WTC11 (cell line): ENCODE measurements at regions not wholly inside any gene's neighbourhood (a gene's known extent, or its start where the extent isn't known, plus 50 kb on each side); places are given as distances from the start of the nearest gene placed in this dataset.

Experiments
- ATAC-seq: fragments of 200-7000 bp; cut with Tn5 transposase; 2 replicates; pipeline ENCODE4 v1.10.0; 2021; ENCODE audit warnings: mild to moderate bottlenecking, moderate library complexity
- CTCF ChIA-PET: fragments of 300-600 bp; sonication (Branson Sonifier 250); formaldehyde crosslinking; loops from one replicate; lab custom pipeline; 2021; ENCODE audit warnings: antibody characterized with exemption; lab: Charles Lee
- POLR2A ChIA-PET: fragments of 350-600 bp; sonication (Branson Sonifier 250); formaldehyde crosslinking; loops from one replicate; lab custom pipeline; 2021; ENCODE audit warnings: antibody characterized with exemption; lab: Charles Lee
- DNase-seq: peaks from one replicate; pipeline ENCODE4 v3.0.0; 2021; ENCODE audit warnings: low spot score
- H3K27ac Mint-ChIP-seq: 2 replicates; pipeline ENCODE4 v1.8.0; 2021; ENCODE audit warnings: mixed read lengths
- H3K27me3 Mint-ChIP-seq: 2 replicates; pipeline ENCODE4 v1.8.0; 2021; ENCODE audit warnings: low read depth, mild to moderate bottlenecking, moderate library complexity, mixed read lengths
- H3K36me3 Mint-ChIP-seq: 2 replicates; pipeline ENCODE4 v1.8.0; 2021; ENCODE audit warnings: mixed read lengths
- H3K4me1 Mint-ChIP-seq: 2 replicates; pipeline ENCODE4 v1.8.0; 2022; ENCODE audit warnings: mixed read lengths
- H3K4me3 Mint-ChIP-seq: 2 replicates; pipeline ENCODE4 v1.8.0; 2021; ENCODE audit warnings: mild to moderate bottlenecking, moderate library complexity, mixed read lengths
- H3K9me3 Mint-ChIP-seq: 2 replicates; pipeline ENCODE4 v1.8.0; 2021; ENCODE audit warnings: mixed read lengths
- CBFB ChIP-seq: sonication (generic); formaldehyde crosslinking; IDR thresholded peaks from 2 replicates; pipeline ENCODE4 v1.8.1; 2022; ENCODE audit warnings: mild to moderate bottlenecking, low read depth, missing genetic modification reagents
- E2F5 ChIP-seq: sonication (generic); formaldehyde crosslinking; IDR thresholded peaks from 2 replicates; pipeline ENCODE4 v1.8.1; 2022; ENCODE audit warnings: mild to moderate bottlenecking, moderate library complexity, missing genetic modification reagents
- GRHL2 ChIP-seq: fragments of 250-450 bp; sonication (Bioruptor Pico); IDR thresholded peaks from 2 replicates; pipeline ENCODE4 v1.8.0; 2022; ENCODE audit warnings: mild to moderate bottlenecking, moderate library complexity; ENCODE audit not compliant: insufficient replicate concordance, severe bottlenecking
- GTF2I ChIP-seq: fragments of 250-450 bp; sonication (Bioruptor Pico); conservative IDR thresholded peaks from 2 replicates; pipeline ENCODE4 v1.4.0; 2021; ENCODE audit warnings: mild to moderate bottlenecking
- HMGA2 ChIP-seq: fragments of 250-450 bp; sonication (Bioruptor Pico); IDR thresholded peaks from 2 replicates; pipeline ENCODE4 v1.4.0; 2021; ENCODE audit warnings: mild to moderate bottlenecking, moderate library complexity
- SOX15 ChIP-seq: fragments of 250-450 bp; sonication (Bioruptor Pico); IDR thresholded peaks from 2 replicates; pipeline ENCODE4 v1.9.0; 2021; ENCODE audit warnings: mild to moderate bottlenecking
- SP1 ChIP-seq: sonication (generic); formaldehyde crosslinking; conservative IDR thresholded peaks from 2 replicates; pipeline ENCODE4 v1.8.1; 2022; ENCODE audit warnings: missing genetic modification reagents
- TEAD4 ChIP-seq: sonication (generic); formaldehyde crosslinking; IDR thresholded peaks from 2 replicates; pipeline ENCODE4 v1.8.0; 2022; ENCODE audit warnings: mild to moderate bottlenecking, missing genetic modification reagents
- TP53 ChIP-seq: sonication (generic); formaldehyde crosslinking; IDR thresholded peaks from 2 replicates; pipeline ENCODE4 v1.8.1; 2023; ENCODE audit warnings: mild to moderate bottlenecking, missing genetic modification reagents
- USF1 ChIP-seq: sonication (generic); formaldehyde crosslinking; IDR thresholded peaks from 2 replicates; pipeline ENCODE4 v1.8.0; 2022; ENCODE audit warnings: mild to moderate bottlenecking, missing genetic modification reagents
- ZBTB21 ChIP-seq: sonication (generic); formaldehyde crosslinking; IDR thresholded peaks from 2 replicates; pipeline ENCODE4 v1.8.1; 2023; ENCODE audit warnings: mild to moderate bottlenecking, missing genetic modification reagents, borderline replicate concordance
- ZNF219 ChIP-seq: sonication (generic); formaldehyde crosslinking; IDR thresholded peaks from 2 replicates; pipeline ENCODE4 v1.8.0; 2023; ENCODE audit warnings: missing genetic modification reagents, mild to moderate bottlenecking, borderline replicate concordance
- TF ChIP-seq, protein P1 (sequence below): sonication (generic); formaldehyde crosslinking; conservative IDR thresholded peaks from 2 replicates; pipeline ENCODE4 v1.8.1; 2022; ENCODE audit warnings: mild to moderate bottlenecking, missing genetic modification reagents
- TF ChIP-seq, protein P2 (sequence below): fragments of 250-450 bp; sonication (Bioruptor Pico); conservative IDR thresholded peaks from 2 replicates; pipeline ENCODE4 v1.9.0; 2021; ENCODE audit warnings: mild to moderate bottlenecking
- TF ChIP-seq, protein P3 (sequence below): fragments of 200-600 bp; IDR thresholded peaks from 2 replicates; pipeline ENCODE4 v1.8.0; 2022; ENCODE audit warnings: antibody characterized with exemption

- H3K9me3 Mint-ChIP-seq = peaks cover 28% of the 10 kb centered on the region
- TF ChIP-seq CBFB (CRISPR knock-in tag) (no peak), ZBTB21 (no peak), GRHL2 (CRISPR knock-in tag) (no peak), TEAD4 (CRISPR knock-in tag) (no peak), USF1 (CRISPR knock-in tag) (no peak), E2F5 (CRISPR knock-in tag) (no peak), TP53 (CRISPR knock-in tag) (no peak), ZNF219 (CRISPR knock-in tag) (no peak), SOX15 (CRISPR knock-in tag) (no peak)
- TF ChIP-seq, protein P1, sequence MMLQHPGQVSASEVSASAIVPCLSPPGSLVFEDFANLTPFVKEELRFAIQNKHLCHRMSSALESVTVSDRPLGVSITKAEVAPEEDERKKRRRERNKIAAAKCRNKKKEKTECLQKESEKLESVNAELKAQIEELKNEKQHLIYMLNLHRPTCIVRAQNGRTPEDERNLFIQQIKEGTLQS (CRISPR knock-in tag) = no peak
- no peaks in the 10 kb centered on the region; the same call in 1 of the 2 replicates for H3K27me3 Mint-ChIP-seq
- H3K4me3 Mint-ChIP-seq = no peak overlapping the region
- H3K27ac Mint-ChIP-seq = no peak overlapping the region
- peaks cover 12% of the 10 kb centered on the region for H3K36me3 Mint-ChIP-seq
- H3K4me1 Mint-ChIP-seq = no peaks in the 10 kb centered on the region
- ChIA-PET CTCF (no interaction called here), POLR2A (no interaction called here)
- ATAC-seq (no peak), DNase-seq (no peak)
These were observed 209.5 kb upstream of the PITRM1 start for GRCh38 chr10:3382092-3382491.

DNA sequence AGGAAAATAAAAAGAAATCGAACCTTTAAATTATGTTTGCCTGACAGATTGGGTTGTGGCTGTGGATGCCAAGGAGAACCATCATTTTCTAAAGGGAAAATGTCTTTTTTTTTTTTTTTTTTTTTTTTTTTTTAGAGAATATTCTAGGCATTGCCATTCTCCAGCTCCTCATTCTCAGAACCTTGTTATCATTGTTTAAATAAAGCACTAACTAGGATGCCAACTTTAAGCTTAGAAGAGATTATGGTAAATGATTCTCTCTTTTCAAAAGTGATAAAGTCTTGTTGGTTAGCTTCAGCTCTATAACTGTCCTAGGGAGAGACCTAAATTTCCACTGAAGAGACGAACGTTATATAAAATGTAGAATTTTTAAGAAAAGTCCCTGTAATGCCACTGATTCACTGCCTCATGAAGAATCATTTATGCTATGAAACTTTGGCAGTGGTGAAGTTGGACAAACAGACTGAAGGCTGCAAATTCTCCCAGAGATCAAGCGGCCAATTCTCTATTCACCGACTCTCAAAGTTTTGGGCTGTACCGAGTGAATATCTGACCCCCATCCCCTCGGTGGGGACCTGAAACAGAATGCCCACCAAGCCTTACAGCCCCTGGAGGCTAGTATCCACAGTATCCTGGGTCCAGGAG, 207.9 kb upstream of the PITRM1 start:
- H3K4me1 Mint-ChIP-seq = no peaks in the 10 kb centered on the region
- ChIA-PET CTCF (interaction anchor here (0.6 kb wide), 1 partner anchor 909 kb away, joined by 4 read pairs; no protein-coding TSS in a partner anchor), POLR2A (interaction anchor here (0.6 kb wide), 1 partner anchor 198 kb away, joined by 6 read pairs; no protein-coding TSS in a partner anchor)
- DNase-seq = no peak
- H3K27me3 Mint-ChIP-seq = no peaks in the 10 kb centered on the region; the same call in 1 of the 2 replicates
- H3K36me3 Mint-ChIP-seq = peaks cover 7% of the 10 kb centered on the region
- ATAC-seq = no peak
- H3K9me3 Mint-ChIP-seq = peaks cover 14% of the 10 kb centered on the region
- H3K27ac Mint-ChIP-seq = no peak overlapping the region
- TF ChIP-seq HMGA2 (CRISPR knock-in tag) (no peak), CBFB (CRISPR knock-in tag) (no peak), TP53 (CRISPR knock-in tag) (no peak), SP1 (no peak)
- TF ChIP-seq, protein P2, sequence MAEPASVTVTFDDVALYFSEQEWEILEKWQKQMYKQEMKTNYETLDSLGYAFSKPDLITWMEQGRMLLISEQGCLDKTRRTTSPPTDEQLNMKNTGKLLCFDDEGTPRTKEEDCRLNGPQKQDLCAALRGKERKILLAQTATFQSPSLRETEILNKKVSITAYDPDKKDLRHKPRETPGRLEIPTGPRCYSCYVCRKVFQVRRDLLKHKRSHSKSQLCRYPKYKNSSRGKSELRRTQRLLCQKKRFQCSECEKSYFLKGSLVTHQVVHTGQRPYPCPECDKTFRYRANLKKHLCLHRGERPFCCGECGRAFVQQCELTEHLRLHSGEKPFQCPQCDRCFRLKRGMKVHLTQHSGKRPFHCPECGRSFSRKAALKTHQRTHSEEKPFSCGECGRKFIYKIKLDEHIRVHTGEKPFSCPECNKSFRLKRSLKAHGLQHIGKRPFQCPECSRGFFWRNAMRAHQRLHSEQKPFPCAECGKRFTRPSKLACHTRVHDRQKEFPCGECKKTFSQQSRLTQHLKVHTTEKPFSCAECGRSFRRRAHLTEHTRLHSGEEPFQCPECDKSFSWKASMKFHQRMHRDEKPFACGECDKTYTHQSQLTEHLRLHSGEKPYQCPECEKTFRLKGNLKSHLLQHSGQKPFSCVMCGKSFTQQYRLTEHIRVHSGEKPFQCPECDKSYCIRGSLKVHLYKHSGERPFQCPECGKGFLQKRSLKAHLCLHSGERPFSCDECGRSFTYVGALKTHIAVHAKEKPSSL = no peak
- TF ChIP-seq, protein P1 (CRISPR knock-in tag) = no peak
- TF ChIP-seq, protein P3, sequence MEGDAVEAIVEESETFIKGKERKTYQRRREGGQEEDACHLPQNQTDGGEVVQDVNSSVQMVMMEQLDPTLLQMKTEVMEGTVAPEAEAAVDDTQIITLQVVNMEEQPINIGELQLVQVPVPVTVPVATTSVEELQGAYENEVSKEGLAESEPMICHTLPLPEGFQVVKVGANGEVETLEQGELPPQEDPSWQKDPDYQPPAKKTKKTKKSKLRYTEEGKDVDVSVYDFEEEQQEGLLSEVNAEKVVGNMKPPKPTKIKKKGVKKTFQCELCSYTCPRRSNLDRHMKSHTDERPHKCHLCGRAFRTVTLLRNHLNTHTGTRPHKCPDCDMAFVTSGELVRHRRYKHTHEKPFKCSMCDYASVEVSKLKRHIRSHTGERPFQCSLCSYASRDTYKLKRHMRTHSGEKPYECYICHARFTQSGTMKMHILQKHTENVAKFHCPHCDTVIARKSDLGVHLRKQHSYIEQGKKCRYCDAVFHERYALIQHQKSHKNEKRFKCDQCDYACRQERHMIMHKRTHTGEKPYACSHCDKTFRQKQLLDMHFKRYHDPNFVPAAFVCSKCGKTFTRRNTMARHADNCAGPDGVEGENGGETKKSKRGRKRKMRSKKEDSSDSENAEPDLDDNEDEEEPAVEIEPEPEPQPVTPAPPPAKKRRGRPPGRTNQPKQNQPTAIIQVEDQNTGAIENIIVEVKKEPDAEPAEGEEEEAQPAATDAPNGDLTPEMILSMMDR = no peak
- TF ChIP-seq, all 79 proteins: peak for 0
- no peak overlapping the region for H3K4me3 Mint-ChIP-seq

GRCh38 chr10:3376631-3377030, 204.0 kb upstream of the PITRM1 start:
- Mint-ChIP-seq H3K4me1 (no peaks in the 10 kb centered on the region), H3K27ac (no peak overlapping the region)
- POLR2A ChIA-PET = no interaction called here

More at GRCh38 chr10:3376631-3377030, 204.0 kb upstream of the PITRM1 start:
- Mint-ChIP-seq H3K4me3 (no peak overlapping the region), H3K36me3 (no peaks in the 10 kb centered on the region), H3K9me3 (peaks cover 4% of the 10 kb centered on the region), H3K27me3 (no peaks in the 10 kb centered on the region; the same call in 1 of the 2 replicates)
- ATAC-seq = no peak
- CTCF ChIA-PET = no interaction called here
- no peak for TF ChIP-seq GTF2I (CRISPR knock-in tag)
- no peak for DNase-seq
